GM18861 (cell line): ENCODE measurements at regions not wholly inside any gene's neighbourhood (a gene's known extent, or its start where the extent isn't known, plus 50 kb on each side); places are given as distances from the start of the nearest gene placed in this dataset.
"Not testable (repeated sequence)": the region's sequence is repeated elsewhere in the genome, so short reads cannot be mapped to it uniquely, and the experiment has no call there.

Experiments
- ATAC-seq: cut with Tn5 transposase; IDR thresholded peaks from one replicate; pipeline ENCODE4 v1.9.1; 2021; ENCODE audit not compliant: unreplicated experiment

DNA sequence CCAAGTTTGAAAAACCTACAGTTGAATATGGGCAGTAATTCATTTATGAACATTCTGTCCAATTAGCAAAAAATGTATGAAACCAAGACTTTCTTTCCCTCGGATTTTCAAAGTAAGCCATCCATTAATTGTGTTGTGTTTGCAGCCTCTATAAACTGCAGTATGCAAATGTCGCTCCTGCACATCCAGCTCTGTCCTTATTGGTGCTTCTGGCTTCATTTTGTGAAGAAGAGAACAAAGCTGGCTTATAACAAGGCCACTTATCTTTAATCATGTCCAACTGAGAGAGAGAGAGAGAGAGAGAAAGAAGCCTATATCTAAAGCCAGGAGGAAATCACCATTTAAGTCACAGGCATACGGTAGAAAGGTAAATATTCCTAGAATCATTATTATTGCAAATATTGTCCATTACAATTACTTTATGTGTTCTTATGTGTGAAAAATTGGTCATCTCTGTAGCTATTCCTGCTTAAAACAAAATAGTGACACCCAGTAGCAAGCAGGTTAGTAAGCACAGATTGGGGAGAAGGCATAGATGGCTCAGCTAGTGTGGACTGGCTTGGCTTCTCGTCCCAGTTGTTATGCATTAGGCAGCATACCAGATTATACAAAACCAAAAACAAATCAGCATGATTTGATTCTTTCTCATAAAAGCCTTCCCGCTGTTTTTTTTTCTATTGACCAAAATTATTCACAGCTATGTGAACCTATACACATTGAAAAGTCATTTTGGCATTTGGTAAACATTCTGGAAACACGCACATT lies 726.4 kb upstream of the SOX11 start:
- ATAC-seq = no peak

DNA sequence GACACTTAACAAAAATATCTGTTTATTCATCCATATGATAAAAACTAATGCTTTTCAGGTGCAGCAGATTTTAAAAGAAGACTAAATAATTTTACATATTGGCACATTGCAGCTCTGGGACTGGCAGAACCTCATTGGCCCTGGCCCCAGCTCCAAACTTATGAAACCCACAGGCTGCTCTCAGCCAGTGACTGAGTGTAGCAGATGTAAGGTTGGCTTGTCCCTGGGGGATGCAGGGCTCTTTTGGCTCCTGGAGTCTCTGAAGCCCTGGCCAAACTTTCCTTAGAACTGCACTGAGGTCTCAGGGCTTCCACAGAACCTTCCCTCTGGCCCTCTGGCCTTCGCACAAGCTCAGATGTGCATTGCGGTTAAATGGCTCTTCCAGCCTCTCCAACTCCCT lies 725.0 kb upstream of the SOX11 start:
- no peak for ATAC-seq

DNA sequence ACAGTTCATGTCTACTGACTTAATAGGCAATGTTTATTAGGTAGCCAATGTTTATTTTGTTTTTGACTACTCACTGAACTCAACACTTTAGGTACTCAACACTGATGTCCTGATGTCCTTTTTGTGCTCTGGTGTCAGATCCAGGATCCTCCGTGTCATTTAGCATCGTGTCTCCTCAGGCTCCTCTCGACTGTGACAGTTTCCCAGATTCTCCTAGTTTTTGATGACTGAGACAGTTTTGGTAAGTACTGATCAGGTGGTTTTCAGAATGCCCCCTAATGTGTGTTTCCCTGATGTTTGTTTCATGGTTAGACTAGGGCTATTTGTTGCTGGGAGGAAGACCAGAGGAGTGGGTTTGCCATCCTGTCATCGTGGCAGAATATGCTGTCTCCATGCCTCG lies 719.7 kb upstream of the SOX11 start:
- ATAC-seq = no peak

DNA sequence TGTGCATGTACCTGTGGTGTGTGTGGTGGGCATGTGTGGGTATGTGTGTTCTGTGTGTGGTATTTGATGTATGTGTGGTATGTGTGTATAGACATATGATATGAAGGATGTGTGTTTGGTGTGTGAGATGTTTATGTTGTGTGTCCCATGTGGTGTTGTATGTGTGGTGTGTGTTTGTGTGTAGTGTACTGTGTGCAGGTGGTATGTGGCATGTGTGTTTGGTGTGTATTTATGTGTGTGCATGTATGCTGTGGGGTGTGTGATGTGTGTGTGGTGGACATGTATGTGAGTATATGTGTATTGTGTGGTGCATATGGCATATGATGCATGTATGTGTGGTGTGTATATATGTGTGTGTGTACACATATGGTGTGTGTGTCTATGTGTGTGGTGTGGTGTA lies 718.8 kb upstream of the SOX11 start:
- no peak for ATAC-seq

DNA sequence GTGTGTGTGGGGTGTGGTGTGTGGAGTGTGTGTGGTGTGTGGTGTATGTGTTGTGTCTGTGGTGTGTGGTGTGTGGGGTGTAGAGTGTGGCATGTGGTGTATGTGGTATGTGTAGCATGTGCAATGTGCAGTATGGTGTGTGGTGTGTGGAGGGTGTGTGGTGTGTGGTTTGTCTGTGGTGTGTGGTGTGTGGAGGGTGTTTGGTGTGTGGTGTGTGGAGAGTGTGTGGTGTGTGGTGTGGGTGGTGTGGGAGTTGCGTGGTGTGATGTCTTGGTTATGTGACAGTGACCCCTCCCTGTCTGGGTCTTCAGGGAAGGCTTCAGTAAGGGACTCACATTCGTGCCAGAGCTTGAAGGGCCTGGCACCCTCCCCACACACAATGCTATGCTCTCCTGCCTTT lies 718.2 kb upstream of the SOX11 start:
- no peak for ATAC-seq

DNA sequence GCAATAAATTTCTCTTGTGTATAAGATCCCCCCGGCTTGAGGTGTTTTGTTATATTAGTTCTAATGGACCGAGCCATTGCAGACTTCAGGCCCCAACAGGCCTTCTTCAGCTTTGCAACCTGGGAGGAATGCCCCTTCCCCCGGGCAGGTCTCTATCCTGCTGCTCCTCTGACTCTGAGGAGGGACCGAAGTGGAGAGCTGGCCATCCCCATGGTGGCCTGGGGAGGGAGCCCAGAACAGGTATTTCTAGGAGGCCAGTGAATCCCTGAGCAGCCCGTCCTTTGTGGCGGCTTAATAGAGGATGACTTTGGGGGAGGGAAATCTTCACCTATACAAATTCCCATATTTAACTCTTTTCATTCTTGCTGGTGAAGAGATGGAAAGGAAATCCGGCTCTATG lies 715.8 kb upstream of the SOX11 start:
- no peak for ATAC-seq

DNA sequence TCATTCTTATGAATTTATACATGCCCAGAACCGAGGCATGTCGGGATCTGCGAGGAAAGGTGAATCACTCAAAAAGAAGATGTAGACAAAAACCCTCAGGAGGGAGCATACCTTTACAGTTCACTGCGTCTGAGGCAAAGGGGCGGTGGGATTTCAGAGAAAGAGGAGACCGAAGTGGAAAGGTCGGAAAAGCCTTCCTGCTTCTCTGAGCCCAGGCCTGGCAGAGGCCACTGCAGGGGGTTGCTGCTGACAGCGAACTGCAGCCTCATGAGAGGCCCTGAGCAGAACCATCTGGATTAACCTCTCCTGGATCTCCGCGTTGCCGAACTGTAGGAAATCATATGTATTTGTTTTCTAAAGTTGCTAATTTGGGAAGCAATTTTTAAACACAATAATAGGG lies 713.1 kb upstream of the SOX11 start:
- ATAC-seq = no peak

DNA sequence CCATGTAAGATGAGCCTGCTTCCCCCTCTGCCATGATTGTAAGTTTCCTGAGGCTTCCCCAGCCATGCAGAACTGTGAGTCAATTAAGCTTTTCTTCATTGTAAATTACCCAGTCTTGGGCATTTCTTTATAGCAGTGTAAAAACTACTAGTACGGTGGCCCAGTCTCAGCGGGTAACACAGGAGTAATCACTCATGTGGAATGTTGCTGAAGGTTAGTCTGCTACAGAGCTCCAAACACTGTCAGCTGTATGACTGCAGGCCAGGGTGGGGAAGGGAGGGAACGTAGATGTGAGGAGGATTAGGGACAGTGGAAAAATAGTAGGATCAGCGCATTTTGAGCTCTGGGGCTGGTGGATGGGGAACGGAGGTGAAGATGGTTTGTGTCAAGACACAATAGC lies 711.2 kb upstream of the SOX11 start:
- ATAC-seq = no peak

DNA sequence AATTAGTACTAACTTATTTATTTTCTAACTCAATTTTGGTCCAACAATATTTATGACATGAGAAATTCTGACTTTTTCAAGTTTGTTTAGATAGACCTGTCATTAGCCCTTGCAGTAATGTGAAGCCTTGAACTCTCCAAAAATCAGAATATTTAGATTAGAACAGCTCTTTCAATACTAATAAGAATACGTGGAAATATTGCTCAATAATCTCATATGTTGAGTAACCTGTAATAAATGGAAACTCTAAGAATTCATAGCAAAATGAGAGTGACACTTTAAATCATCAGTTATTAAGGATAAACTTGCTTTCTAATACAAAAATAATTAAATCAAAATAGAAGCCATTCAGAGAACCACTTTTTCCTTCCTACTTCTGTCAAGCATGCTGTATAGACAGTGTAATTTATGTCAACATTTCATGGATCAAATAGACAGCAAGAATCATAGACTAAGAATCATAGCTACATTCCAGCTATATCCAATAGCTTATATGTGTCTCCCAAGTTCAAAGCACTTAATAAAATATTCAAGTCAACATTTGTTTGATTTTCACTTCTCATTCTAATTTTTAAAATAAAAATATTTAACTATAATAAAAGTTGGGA lies 710.3 kb upstream of the SOX11 start:
- no peak for ATAC-seq

DNA sequence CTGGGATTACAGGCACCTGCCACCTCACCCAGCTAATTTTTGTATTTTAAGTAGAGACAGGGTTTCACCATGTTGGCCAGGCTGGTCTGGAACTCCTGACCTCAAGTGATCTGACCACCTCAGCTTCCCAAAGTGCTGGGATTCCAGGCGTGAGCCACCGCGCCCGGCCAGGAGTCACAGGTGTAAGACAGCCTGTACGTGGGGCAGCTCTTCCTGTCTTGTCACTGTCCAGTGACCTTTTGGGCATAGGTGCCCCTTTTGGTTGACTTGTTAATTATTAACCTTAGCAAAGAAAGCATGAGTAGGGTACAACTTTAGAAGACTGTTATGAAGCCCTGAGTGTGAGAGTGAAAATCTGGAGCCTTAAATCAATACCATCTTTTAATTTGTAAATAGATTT lies 703.7 kb upstream of the SOX11 start:
- not testable (repeated sequence) for ATAC-seq

DNA sequence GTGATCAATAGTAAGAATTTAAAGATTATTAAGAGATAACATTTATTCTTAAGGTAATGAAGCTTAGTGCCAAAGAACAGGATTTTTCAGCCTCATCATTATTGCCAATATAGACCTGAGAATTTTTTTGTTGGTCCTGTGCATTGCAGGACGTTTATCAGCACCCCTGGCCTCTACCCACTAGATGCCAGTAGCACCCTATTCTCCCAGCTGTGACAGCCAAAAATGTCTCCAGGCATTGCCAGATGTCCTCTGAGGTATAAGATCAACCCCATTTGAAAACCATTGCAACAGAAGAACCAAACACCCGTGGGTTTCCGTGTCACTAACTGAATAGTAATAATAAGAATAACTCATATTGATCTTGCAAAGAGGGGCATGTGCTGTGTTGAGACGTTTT lies 700.0 kb upstream of the SOX11 start:
- no peak for ATAC-seq

DNA sequence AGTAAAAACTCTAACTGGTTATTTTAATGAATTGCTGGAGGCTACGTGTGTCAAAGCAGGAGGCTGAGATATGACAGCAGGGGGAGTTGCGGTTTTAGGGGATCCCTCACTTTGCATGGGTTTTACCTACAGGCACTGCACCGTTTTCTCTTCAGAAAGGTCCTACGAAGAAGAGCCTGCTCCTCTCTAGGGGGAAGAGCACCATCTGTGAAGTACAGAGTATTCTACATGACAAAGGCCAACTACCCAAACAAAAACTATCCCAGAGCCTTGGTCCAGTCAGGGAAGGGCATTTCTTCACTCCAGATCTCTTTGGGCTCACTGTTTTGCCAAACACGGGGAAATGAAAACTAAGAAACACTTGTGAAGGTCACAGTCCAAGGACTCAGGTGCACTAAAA lies 696.7 kb upstream of the SOX11 start:
- no peak for ATAC-seq

DNA sequence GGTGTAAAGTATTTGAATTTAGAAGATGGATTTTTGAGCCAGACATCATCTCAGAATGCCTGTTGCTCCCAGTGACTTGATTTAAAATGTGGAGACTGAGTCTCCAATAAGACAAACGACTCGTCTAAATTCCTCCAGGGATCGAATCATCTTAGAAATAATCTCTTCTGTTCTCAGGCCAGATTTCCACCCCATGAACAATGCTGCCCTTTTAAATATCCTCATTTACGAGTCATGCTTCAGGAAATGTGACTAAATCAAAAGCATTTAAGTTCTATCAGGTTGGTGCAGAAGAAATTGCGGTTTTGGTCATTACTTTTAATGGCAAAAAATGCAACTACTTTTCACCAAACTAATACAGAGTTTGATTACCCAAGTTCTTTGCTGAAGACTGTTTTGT lies 684.6 kb upstream of the SOX11 start:
- no peak for ATAC-seq

DNA sequence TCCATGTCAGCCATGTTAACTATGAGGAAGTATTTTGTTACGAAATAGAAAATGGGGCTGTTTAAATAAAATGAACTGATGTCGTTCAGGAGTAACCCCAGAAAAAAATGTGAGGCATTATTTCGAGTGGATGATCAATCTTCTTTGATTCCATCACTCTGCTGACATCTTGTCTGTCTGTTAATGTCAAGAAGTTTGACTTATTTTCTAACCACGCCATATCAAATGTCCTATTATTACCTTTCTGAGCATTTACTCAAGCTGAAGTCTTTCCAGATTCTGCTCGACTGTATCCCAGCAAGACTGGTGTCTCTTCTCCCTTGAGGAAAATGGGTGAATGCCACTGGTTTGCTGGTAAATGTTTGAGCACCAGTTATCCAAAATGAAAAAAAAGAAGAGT lies 672.9 kb upstream of the SOX11 start:
- no peak for ATAC-seq

DNA sequence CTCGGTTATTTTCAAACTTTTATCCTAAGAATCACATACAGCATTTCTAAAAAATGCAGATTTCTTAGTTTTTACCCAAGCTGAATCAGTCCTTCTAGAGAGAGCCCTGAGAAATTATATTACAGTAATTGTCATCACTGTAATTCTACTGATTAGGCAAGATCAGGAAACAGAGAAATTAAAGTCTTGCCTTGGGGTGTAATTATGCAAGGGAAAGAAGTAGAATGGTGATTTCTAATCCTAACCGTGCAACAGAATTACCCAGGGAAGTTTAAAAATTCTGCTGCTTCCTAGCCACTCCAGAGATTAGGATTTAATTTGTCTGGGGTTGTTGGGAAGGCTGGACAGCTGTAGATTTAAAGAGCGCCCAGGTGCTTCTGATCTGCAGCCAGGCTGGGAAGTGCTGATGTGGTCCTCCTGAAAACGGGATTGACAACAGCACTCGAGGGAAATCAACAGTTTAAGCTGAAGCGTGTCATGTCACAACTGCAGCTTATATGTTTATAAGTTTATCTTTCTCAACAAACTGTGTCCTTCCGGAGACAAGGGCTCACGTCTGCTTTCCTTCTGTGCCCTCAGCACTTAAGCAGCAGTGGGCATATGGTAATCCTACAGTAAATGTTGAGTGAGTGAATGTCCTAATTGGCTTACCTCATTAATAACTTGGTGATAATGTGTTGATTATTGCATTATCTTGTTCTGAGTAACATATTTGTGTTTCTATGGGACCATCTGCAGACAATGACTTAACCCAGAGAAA lies 671.9 kb upstream of the SOX11 start:
- no peak for ATAC-seq

DNA sequence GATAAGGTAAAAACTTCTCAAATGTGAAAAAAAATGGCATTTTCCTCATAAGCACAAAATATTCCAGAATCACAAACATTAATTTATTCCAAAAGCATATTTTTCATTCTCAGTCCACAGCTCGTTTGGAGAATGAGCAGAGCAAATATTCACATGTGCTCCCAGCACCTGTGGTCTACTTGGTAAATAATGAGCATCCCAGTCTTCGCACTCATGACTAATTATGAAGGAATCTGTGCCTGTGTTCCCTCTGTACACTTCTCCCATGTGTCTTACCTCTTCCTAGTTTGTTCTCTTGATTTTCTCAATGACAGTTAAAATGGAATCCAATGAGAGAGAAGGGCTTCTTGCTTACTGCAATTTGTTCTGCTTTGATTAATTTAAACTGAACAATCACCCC lies 671.0 kb upstream of the SOX11 start:
- ATAC-seq = no peak

DNA sequence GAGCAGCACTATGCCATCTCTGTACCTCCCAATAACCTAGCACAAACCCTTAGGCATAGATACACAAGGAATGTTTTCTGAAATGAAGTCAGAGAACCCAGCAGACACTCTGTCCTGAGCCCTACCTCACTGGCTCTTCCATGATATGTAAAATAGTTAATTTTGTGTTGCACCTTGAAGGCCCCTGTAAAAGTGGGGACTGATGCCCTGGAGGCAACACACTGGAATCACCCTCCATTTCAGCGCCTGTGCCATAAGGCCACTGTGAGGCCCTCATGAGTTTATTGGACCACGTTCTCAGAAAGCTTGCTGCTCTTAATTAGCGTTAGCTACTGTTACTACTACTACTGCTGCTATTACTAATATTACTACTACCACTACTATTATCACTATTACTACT lies 670.1 kb upstream of the SOX11 start:
- ATAC-seq = no peak

DNA sequence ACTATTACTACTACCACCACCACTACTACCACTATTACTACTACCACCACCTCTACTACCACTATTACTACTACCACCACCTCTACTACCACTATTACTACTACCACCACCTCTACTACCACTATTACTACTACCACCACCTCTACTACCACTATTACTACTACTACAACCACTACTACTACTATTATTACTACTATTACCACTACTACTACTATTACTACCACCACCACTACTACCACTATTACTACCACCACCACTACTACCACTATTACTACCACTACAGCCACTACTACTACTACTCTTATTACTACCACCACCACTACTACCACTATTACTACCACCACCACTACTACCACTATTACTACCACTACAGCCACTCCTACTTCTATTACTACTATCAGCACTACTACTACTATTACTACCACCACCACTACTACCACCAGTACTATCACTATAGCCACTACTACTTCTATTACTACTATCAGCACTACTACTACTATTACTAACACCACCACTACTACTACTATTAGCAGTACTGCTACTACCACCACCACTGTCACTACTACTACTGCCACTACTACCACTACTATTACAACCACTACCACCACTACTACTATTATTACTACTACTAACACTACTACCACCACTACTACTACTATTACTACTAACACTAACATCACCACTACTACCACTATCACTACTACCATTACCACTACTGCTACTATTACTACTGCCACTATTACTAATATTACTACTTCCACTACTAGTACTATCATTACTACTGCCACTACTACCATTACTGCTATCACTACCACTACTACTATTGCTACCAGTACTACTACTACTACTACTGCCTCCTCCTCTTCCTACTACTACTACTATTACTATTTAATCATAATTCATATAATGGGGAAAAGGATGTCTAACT lies 669.2 kb upstream of the SOX11 start:
- not testable (repeated sequence) for ATAC-seq

DNA sequence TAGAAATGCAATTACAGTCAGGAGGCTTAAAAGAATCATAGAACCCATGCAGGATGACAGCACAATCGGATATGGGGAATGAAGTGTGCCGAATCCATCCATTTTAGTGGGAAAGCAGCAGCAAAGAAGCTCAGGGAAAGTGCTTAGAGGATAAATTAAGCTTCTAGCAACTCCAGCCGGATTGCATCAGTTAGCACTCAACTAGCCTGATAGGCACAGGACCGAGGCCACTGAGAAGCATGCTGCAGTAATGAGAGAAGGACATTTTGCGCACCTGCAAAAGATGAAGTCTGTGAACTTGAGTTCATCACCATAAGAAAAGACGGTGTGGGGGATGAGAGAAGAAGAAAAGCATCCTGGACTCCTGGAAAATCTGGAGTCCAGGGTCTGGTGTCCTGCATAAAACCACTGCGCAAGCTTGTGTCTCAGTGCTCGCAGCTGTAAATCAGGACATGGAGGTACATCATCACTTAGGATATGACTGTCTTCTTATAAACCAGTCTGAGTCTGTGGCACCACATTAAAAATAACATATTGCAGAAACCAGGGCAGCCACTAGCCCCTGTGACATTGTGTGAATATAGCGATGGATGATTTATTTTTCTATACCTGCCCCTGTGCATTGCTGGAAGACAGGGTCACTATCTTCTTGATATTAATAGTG lies 665.5 kb upstream of the SOX11 start:
- ATAC-seq = no peak

DNA sequence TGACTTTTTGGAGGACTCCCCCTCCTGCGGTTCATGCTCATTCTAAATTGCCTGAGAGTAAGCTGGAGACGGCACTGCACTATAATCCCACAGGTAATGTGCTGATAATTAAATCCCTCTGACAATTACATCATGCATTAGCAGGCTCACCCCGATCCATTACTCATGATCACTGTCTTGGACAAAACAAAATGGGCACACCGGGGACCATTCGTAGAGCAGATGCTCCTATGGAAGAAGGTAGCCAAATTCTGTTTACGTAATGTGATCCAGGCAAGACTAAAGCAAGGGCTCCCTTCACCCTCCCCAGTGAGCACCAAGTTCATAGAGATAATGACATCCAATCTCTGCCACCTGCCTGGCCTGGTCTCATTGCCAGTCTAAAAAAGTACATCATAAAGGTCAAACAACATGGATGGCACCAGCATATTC lies 657.1 kb upstream of the SOX11 start:
- ATAC-seq = no peak

DNA sequence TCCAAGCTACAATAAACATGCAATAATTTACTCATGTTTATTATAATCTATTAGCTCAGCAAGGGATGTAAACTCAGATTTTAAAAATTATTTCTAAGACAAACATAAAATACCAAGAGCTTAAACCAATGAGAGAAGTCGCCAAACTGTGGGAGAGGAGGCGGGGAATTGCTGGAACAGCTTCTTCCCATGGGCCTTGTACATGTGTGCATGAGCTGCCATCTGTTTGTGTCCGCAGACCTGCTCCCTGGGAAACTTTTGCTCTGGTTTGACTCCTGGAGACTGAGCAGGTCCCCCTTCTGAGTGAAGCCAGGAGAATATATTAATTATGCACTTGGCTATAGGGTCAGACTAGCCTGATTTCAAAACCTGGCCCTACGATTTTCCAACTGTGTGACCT lies 655.9 kb upstream of the SOX11 start:
- no peak for ATAC-seq
